ENCODE measurements at regions not wholly inside any gene's neighbourhood (a gene's known extent, or its start where the extent isn't known, plus 50 kb on each side); places are given as distances from the start of the nearest gene placed in this dataset.
"Not testable (repeated sequence)": the region's sequence is repeated elsewhere in the genome, so short reads cannot be mapped to it uniquely, and the experiment has no call there.

DNA sequence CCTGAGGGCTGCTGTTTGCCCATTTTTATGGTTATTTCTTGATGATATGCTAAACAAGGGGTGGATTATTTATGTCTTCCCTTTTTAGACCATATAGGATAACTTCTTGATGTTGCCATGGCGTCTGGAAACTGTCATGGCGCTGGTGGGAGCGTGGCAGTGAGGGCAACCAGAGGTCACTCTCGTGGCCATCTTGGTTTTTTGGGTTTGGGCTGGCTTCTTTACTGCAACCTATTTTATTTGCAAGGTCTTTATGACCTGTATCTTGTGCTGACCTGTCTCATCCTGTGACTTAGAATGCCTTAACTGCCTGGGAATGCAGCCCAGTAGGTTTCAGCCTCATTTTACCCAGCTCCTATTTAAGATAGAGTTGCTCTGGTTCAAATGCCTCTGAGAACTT is 429.7 kb downstream of the SH2D4B start:
- TF ChIP-seq CEBPB (IDR thresholded peaks at IDR 0.05; ENCODE audit: low read depth, low read length); GABPA (IDR thresholded peaks at IDR 0.05; ENCODE audit: borderline replicate concordance, insufficient read depth, low read length): not testable (repeated sequence)
